ENCODE measurements at regions not wholly inside any gene's neighbourhood (a gene's known extent, or its start where the extent isn't known, plus 50 kb on each side); places are given as distances from the start of the nearest gene placed in this dataset.

- no peaks in the 10 kb centered on the region for H3K27me3 ChIP-seq (ENCODE audit: control insufficient read depth, insufficient read depth, low read length)
- no peaks in the 10 kb centered on the region for H3K36me3 ChIP-seq (ENCODE audit: control insufficient read depth in 2 of 3, insufficient read depth in 3 of 3, low read length in 3 of 3)
- H3K4me3 ChIP-seq (ENCODE audit: low read length in 3 of 3), result no peak overlapping the region
- H3K9ac ChIP-seq (ENCODE audit: low read length in 3 of 3), result no peak overlapping the region
- intact Hi-C loops (cut with DNase I), result no loop called here
- no peak for TF ChIP-seq CTCF (IDR thresholded peaks at IDR 0.05; ENCODE audit: borderline replicate concordance, extremely low read depth, insufficient read depth)
- FAIRE-seq (no peak), DNase-seq (no peak)
- H3K9me3 ChIP-seq (ENCODE audit: control insufficient read depth in 2 of 3, insufficient read depth in 1 of 3, low read length in 3 of 3), result peaks cover 0 to 7% (median 0%) of the 10 kb centered on the region in 3 donors
- H3K27ac ChIP-seq (ENCODE audit: low read depth in 2 of 2, low read length in 2 of 2), result no peak overlapping the region
- H3K4me1 ChIP-seq (ENCODE audit: control insufficient read depth in 2 of 3, insufficient read depth in 2 of 3, low read depth in 1 of 3, low read length in 3 of 3), result no peaks in the 10 kb centered on the region
Observed at GRCh38 chr4:128376303-128376702, 88.7 kb upstream of the PGRMC2 start.

GRCh38 chr4:128373628-128374027, 86.0 kb upstream of the PGRMC2 start:
- H3K36me3 ChIP-seq (ENCODE audit: control insufficient read depth in 2 of 3, insufficient read depth in 3 of 3, low read length in 3 of 3), result no peaks in the 10 kb centered on the region
- H3K27me3 ChIP-seq (ENCODE audit: control insufficient read depth, insufficient read depth, low read length), result no peaks in the 10 kb centered on the region
- peak in 1 of 5 donors; percentile 6 for DNase-seq
- no peaks in the 10 kb centered on the region for H3K4me1 ChIP-seq (ENCODE audit: control insufficient read depth in 2 of 3, insufficient read depth in 2 of 3, low read depth in 1 of 3, low read length in 3 of 3)
- no peak overlapping the region for H3K9ac ChIP-seq (ENCODE audit: low read length in 3 of 3)
- intact Hi-C loops (cut with DNase I), result no loop called here
- no peak overlapping the region for H3K4me3 ChIP-seq (ENCODE audit: low read length in 3 of 3)
- no peak for TF ChIP-seq CTCF (IDR thresholded peaks at IDR 0.05; ENCODE audit: borderline replicate concordance, extremely low read depth, insufficient read depth)
- peaks cover 0 to 7% (median 0%) of the 10 kb centered on the region in 3 donors for H3K9me3 ChIP-seq (ENCODE audit: control insufficient read depth in 2 of 3, insufficient read depth in 1 of 3, low read length in 3 of 3)
- FAIRE-seq, result no peak
- no peak overlapping the region for H3K27ac ChIP-seq (ENCODE audit: low read depth in 2 of 2, low read length in 2 of 2)

GRCh38 chr4:128371876-128372275, 84.3 kb upstream of the PGRMC2 start:
- intact Hi-C loops (cut with DNase I), result no loop called here
- no peak overlapping the region for H3K9ac ChIP-seq (ENCODE audit: low read length in 3 of 3)
- H3K36me3 ChIP-seq (ENCODE audit: control insufficient read depth in 2 of 3, insufficient read depth in 3 of 3, low read length in 3 of 3), result no peaks in the 10 kb centered on the region
- no peak overlapping the region for H3K27ac ChIP-seq (ENCODE audit: low read depth in 2 of 2, low read length in 2 of 2)
- DNase-seq (no peak), FAIRE-seq (no peak)
- peaks cover 0 to 3% (median 0%) of the 10 kb centered on the region in 3 donors for H3K9me3 ChIP-seq (ENCODE audit: control insufficient read depth in 2 of 3, insufficient read depth in 1 of 3, low read length in 3 of 3)
- no peaks in the 10 kb centered on the region for H3K4me1 ChIP-seq (ENCODE audit: control insufficient read depth in 2 of 3, insufficient read depth in 2 of 3, low read depth in 1 of 3, low read length in 3 of 3)
- no peak for TF ChIP-seq CTCF (IDR thresholded peaks at IDR 0.05; ENCODE audit: borderline replicate concordance, extremely low read depth, insufficient read depth)
- no peak overlapping the region for H3K4me3 ChIP-seq (ENCODE audit: low read length in 3 of 3)
- H3K27me3 ChIP-seq (ENCODE audit: control insufficient read depth, insufficient read depth, low read length), result no peaks in the 10 kb centered on the region
